Tibial nerve (tissue), 4 donors: ENCODE measurements at regions not wholly inside any gene's neighbourhood (a gene's known extent, or its start where the extent isn't known, plus 50 kb on each side); places are given as distances from the start of the nearest gene placed in this dataset.

Source experiments
- EP300 ChIP-seq, 2 donors: sonication (generic); formaldehyde crosslinking; IDR thresholded peaks; one replicate each; pipeline ENCODE4 v1.6.1; 2017; ENCODE audit warnings: antibody characterized with exemption in 2 of 2, mild to moderate bottlenecking in 1 of 2
- TF ChIP-seq, protein P1 (sequence below), 5 experiments: fragments of 200-600 bp in 3 of 5; fragments of 450-650 bp in 2 of 5; sonication (generic) in 3 of 5; IDR thresholded peaks; one replicate each; pipeline ENCODE4 v1.5.1; 2016 to 2019; ENCODE audit warnings: antibody characterized with exemption in 5 of 5, mild to moderate bottlenecking in 3 of 5, moderate library complexity in 2 of 5

DNA sequence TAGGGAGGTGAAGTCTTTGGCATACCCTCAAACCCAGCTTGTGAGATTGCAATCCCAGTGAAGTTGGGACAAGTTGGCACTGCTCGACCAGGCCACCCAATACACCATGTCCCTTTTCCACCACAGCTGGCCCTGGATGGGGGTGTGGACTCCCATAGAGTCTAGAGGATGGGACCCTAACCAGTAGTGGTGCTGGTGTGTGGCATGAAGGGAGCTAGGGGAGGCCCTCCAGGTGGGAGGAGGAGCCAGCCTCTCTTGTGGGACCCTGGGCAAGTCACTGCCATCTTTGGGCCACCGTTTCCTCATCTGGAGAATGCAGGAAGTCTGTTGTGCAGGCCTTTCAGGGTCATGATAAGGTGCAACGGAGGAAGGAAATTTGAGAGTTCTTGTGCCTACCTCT is 1854.9 kb downstream of the TP53TG3F start:
- no peak for TF ChIP-seq EP300 (IDR thresholded peaks at IDR 0.05)
- TF ChIP-seq, protein P1, sequence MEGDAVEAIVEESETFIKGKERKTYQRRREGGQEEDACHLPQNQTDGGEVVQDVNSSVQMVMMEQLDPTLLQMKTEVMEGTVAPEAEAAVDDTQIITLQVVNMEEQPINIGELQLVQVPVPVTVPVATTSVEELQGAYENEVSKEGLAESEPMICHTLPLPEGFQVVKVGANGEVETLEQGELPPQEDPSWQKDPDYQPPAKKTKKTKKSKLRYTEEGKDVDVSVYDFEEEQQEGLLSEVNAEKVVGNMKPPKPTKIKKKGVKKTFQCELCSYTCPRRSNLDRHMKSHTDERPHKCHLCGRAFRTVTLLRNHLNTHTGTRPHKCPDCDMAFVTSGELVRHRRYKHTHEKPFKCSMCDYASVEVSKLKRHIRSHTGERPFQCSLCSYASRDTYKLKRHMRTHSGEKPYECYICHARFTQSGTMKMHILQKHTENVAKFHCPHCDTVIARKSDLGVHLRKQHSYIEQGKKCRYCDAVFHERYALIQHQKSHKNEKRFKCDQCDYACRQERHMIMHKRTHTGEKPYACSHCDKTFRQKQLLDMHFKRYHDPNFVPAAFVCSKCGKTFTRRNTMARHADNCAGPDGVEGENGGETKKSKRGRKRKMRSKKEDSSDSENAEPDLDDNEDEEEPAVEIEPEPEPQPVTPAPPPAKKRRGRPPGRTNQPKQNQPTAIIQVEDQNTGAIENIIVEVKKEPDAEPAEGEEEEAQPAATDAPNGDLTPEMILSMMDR (IDR thresholded peaks at IDR 0.05): no peak
